ENCODE measurements at regions not wholly inside any gene's neighbourhood (a gene's known extent, or its start where the extent isn't known, plus 50 kb on each side); places are given as distances from the start of the nearest gene placed in this dataset.

DNA sequence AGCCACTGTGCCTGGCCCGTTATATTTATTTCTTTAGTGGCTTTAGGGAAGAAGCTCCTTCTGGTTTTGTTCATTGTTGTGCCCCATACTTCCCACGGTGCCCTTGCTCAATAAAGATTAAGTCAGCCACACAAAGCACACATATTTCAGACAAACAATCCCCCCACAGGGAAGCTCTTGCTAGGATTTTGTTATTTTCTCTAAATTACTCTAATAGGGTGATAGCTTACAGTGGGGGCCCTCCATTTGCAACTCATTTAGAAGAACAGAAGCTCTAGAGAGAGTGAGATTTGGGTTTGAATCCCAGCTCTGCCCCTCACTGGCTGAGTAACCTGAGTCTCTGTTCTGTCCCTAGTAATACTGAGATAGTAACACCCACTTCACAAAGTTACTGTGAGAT lies 499.9 kb downstream of the GRIN2A start:
- no peak for TF ChIP-seq SIN3A (IDR thresholded peaks at IDR 0.05; ENCODE audit: borderline replicate concordance, insufficient read depth, low read depth, low read length)
- TF ChIP-seq, protein P1, sequence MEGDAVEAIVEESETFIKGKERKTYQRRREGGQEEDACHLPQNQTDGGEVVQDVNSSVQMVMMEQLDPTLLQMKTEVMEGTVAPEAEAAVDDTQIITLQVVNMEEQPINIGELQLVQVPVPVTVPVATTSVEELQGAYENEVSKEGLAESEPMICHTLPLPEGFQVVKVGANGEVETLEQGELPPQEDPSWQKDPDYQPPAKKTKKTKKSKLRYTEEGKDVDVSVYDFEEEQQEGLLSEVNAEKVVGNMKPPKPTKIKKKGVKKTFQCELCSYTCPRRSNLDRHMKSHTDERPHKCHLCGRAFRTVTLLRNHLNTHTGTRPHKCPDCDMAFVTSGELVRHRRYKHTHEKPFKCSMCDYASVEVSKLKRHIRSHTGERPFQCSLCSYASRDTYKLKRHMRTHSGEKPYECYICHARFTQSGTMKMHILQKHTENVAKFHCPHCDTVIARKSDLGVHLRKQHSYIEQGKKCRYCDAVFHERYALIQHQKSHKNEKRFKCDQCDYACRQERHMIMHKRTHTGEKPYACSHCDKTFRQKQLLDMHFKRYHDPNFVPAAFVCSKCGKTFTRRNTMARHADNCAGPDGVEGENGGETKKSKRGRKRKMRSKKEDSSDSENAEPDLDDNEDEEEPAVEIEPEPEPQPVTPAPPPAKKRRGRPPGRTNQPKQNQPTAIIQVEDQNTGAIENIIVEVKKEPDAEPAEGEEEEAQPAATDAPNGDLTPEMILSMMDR (IDR thresholded peaks at IDR 0.05) = no peak
- TF ChIP-seq, protein P2, sequence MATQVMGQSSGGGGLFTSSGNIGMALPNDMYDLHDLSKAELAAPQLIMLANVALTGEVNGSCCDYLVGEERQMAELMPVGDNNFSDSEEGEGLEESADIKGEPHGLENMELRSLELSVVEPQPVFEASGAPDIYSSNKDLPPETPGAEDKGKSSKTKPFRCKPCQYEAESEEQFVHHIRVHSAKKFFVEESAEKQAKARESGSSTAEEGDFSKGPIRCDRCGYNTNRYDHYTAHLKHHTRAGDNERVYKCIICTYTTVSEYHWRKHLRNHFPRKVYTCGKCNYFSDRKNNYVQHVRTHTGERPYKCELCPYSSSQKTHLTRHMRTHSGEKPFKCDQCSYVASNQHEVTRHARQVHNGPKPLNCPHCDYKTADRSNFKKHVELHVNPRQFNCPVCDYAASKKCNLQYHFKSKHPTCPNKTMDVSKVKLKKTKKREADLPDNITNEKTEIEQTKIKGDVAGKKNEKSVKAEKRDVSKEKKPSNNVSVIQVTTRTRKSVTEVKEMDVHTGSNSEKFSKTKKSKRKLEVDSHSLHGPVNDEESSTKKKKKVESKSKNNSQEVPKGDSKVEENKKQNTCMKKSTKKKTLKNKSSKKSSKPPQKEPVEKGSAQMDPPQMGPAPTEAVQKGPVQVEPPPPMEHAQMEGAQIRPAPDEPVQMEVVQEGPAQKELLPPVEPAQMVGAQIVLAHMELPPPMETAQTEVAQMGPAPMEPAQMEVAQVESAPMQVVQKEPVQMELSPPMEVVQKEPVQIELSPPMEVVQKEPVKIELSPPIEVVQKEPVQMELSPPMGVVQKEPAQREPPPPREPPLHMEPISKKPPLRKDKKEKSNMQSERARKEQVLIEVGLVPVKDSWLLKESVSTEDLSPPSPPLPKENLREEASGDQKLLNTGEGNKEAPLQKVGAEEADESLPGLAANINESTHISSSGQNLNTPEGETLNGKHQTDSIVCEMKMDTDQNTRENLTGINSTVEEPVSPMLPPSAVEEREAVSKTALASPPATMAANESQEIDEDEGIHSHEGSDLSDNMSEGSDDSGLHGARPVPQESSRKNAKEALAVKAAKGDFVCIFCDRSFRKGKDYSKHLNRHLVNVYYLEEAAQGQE (IDR thresholded peaks at IDR 0.05; ENCODE audit: insufficient read depth in 1 of 2, low read depth in 2 of 2, low read length in 1 of 2) = no peak
- no peak for TF ChIP-seq POLR2AphosphoS5 (IDR thresholded peaks at IDR 0.05; ENCODE audit: low read depth, low read length)
- no peak for TF ChIP-seq TCF7L2 (IDR thresholded peaks at IDR 0.05; ENCODE audit: low read depth, low read length)
